Right atrium auricular region (tissue), 2 donors: ENCODE measurements at regions not wholly inside any gene's neighbourhood (a gene's known extent, or its start where the extent isn't known, plus 50 kb on each side); places are given as distances from the start of the nearest gene placed in this dataset.
A peak's percentile ranks its signal among the peaks of the same experiment; 100 is the strongest.

Experiments
- DNase-seq: peaks from one replicate; pipeline ENCODE4 v3.0.0-alpha.2; 2019; ENCODE audit warnings: low spot score
- H3K27ac ChIP-seq, 2 donors: fragments of 200-600 bp; sonication (generic); 1 replicate in 1 of 2; 2 replicates in 1 of 2; pipeline ENCODE4 v1.5.1; 2016 to 2019
- H3K27me3 ChIP-seq, 2 donors: fragments of 200-600 bp; sonication (generic); one replicate each; pipeline versions ENCODE4 v1.5.1 to v1.6.0; 2017 to 2019
- H3K36me3 ChIP-seq: fragments of 200-600 bp; sonication (generic); one replicate; pipeline ENCODE4 v1.5.1; 2016
- H3K4me1 ChIP-seq, 2 donors: fragments of 200-600 bp; sonication (generic); one replicate each; pipeline versions ENCODE4 v1.5.1 to v1.6.0; 2017 to 2019
- H3K4me3 ChIP-seq, 2 donors: fragments of 200-600 bp; sonication (generic); 1 replicate in 1 of 2; 2 replicates in 1 of 2; pipeline ENCODE4 v1.5.1; 2017 to 2019; ENCODE audit warnings: mild to moderate bottlenecking in 1 of 2, moderate library complexity in 1 of 2
- H3K9me3 ChIP-seq, 2 donors: fragments of 200-600 bp; sonication (generic); one replicate each; pipeline ENCODE4 v1.5.1; 2019
- TF ChIP-seq, protein P1 (sequence below), 2 donors: fragments of 200-600 bp; sonication (generic); IDR thresholded peaks; one replicate each; pipeline ENCODE4 v1.5.1; 2019; ENCODE audit warnings: antibody characterized with exemption in 2 of 2

DNA sequence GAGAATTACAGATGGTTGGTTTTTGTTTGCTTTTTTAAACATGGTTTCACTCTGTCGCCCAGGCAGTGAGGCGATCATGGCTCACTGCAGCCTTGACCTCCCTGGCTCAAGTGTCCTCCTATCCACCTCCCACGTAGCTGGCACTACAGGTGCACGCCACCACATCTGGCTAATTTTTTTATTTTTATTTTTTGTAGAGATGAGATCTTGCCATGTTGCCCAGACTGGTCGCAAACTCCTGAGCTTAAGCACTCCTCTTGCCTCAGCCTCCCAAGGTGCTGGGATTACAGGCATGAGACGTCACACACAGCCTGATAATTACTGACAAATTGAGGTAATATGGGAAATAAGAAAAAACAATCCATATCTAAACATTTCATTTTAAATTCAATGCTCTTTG, 110.5 kb upstream of the ZSWIM2 start:
- Histone ChIP-seq H3K9me3 (no peaks in the 10 kb centered on the region), H3K4me3 (no peak overlapping the region), H3K27ac (no peak overlapping the region), H3K4me1 (no peaks in the 10 kb centered on the region), H3K36me3 (no peaks in the 10 kb centered on the region), H3K27me3 (no peaks in the 10 kb centered on the region)
- no peak for DNase-seq
- TF ChIP-seq, protein P1, sequence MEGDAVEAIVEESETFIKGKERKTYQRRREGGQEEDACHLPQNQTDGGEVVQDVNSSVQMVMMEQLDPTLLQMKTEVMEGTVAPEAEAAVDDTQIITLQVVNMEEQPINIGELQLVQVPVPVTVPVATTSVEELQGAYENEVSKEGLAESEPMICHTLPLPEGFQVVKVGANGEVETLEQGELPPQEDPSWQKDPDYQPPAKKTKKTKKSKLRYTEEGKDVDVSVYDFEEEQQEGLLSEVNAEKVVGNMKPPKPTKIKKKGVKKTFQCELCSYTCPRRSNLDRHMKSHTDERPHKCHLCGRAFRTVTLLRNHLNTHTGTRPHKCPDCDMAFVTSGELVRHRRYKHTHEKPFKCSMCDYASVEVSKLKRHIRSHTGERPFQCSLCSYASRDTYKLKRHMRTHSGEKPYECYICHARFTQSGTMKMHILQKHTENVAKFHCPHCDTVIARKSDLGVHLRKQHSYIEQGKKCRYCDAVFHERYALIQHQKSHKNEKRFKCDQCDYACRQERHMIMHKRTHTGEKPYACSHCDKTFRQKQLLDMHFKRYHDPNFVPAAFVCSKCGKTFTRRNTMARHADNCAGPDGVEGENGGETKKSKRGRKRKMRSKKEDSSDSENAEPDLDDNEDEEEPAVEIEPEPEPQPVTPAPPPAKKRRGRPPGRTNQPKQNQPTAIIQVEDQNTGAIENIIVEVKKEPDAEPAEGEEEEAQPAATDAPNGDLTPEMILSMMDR (IDR thresholded peaks at IDR 0.05), result no peak

DNA sequence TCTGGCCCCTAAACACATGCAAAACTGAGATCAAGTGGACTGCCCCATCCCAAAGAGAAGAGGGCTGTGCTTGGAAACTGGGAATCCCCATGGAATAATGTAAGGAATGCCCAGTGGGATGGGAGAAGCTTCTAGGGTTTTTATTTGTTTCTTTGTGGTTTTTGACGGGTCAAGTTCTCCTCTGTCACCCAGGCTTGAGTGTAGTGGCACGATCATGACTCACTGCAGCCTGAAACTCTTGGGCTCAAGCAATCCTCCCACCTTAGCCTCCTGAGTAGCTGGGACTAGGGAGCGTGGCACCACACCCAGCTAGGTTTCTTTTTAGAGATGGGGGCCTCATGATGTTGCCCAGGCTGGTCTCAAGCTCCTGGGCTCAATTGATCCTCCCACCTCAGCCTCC, 101.7 kb upstream of the ZSWIM2 start:
- TF ChIP-seq, protein P1 (IDR thresholded peaks at IDR 0.05), result no peak
- Histone ChIP-seq H3K27ac (no peak overlapping the region), H3K27me3 (no peaks in the 10 kb centered on the region), H3K36me3 (no peaks in the 10 kb centered on the region), H3K9me3 (no peaks in the 10 kb centered on the region), H3K4me1 (no peaks in the 10 kb centered on the region), H3K4me3 (no peak overlapping the region)
- DNase-seq, result peak; percentile 40

DNA sequence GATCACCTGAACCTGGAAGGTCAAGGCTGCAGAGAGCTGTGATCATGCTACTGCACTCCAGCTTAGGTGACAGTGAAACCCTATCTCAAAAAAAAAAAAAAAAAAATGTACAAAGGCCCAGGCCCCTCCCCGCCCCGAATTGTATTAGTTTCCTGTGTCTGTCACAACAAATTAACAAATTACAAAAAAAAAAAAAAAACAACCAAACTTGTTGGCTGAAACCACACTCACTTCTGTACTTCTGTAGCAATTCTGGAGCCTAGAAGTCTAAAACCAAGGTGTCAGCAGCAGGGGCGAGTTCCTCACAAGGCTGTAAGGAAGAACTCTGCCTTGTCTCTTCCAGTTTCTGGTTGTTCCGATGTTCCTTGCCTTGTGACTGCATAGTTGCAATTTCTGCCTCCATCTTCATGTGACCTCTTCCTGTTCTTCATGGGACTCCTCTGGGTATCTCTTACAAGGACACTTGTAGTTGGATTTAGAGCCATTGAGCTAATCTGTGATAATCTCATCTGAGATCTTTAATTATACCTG, 100.8 kb upstream of the ZSWIM2 start:
- peak; percentile 57 for DNase-seq
- no peaks in the 10 kb centered on the region for H3K9me3 ChIP-seq
- H3K4me3 ChIP-seq, result no peak overlapping the region
- H3K36me3 ChIP-seq, result no peaks in the 10 kb centered on the region
- no peaks in the 10 kb centered on the region for H3K4me1 ChIP-seq
- no peaks in the 10 kb centered on the region for H3K27me3 ChIP-seq
- TF ChIP-seq, protein P1 (IDR thresholded peaks at IDR 0.05), result no peak
- no peak overlapping the region for H3K27ac ChIP-seq

DNA sequence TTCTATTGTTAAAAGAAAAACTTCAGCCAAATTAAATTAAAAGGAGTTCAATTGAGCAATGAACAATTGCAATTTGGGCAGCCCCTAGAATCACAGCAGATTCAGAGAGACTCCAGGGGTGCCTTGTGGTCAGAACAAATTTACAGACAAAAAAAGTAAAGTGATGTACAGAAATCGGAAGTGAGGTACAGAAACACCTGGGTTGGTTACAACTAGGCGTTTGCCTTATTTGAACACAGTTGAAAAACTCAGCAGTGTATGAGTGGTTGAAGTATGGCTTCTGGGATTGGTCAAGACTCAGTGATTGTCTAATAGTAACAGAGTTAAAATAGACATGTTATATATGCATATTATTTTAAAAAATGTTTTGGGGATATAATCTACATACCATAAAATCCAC, 98.5 kb upstream of the ZSWIM2 start:
- Histone ChIP-seq H3K27me3 (no peaks in the 10 kb centered on the region), H3K9me3 (no peaks in the 10 kb centered on the region), H3K4me3 (no peak overlapping the region), H3K36me3 (no peaks in the 10 kb centered on the region), H3K27ac (no peak overlapping the region), H3K4me1 (no peaks in the 10 kb centered on the region)
- no peak for DNase-seq
- TF ChIP-seq, protein P1 (IDR thresholded peaks at IDR 0.05), result no peak

DNA sequence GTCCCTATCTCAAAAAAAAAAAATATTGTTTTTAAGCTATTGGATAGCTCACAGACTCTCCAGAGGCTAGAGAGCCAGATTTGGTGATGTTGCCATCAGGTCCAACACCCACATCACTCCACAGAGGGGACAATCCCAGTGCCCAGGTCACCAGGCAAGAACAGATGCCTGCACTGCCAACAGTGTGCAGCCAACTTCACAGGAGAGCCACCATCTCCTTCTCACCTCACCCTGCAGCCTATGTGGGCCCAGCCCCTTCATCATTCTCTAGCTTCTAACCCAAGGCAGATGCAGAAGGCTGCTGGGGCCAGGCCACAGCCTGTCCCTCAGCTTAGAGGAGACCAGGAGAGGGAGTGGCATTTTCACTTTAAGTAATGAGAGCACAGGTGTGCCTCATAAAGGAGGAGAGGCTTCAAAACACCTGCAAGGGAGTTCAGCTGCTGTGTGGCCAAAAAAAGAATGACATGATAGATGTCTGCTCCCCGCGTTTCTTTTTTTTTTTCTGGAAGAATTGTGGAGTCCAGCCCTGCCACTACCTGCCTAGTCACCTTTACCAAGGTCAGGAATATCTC, 98.0 kb upstream of the ZSWIM2 start:
- no peak overlapping the region for H3K27ac ChIP-seq
- TF ChIP-seq, protein P1 (IDR thresholded peaks at IDR 0.05), result no peak
- no peak for DNase-seq

DNA sequence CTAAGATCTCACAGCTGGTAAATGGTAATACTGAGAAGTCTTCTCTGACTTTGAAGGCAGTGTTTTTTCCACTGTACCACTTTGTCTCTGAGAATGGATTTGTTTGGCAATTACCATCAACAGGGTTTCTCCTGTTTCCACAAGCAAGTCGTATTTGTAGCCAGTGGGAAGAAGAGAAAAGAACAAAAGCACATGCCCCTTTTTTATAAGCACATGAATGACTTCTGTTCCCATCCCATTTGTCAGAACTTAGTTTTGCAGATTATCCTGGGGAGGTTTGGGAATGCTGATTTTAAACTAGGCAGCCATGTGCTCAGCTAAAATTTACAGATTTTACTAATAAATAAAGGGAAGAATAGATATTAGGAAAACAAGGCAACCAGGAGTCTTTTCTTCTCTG, 92.9 kb upstream of the ZSWIM2 start:
- Histone ChIP-seq H3K36me3 (no peaks in the 10 kb centered on the region), H3K27me3 (no peaks in the 10 kb centered on the region), H3K27ac (no peak overlapping the region), H3K4me3 (no peak overlapping the region), H3K9me3 (no peaks in the 10 kb centered on the region), H3K4me1 (no peaks in the 10 kb centered on the region)
- DNase-seq, result no peak
- TF ChIP-seq, protein P1 (IDR thresholded peaks at IDR 0.05), result no peak

More for the DNA sequence above, 98.0 kb upstream of the ZSWIM2 start:
- H3K36me3 ChIP-seq, result no peaks in the 10 kb centered on the region
- H3K27me3 ChIP-seq, result no peaks in the 10 kb centered on the region
- no peaks in the 10 kb centered on the region for H3K4me1 ChIP-seq
- no peaks in the 10 kb centered on the region for H3K9me3 ChIP-seq
- no peak overlapping the region for H3K4me3 ChIP-seq
